ENCODE measurements at regions not wholly inside any gene's neighbourhood (a gene's known extent, or its start where the extent isn't known, plus 50 kb on each side); places are given as distances from the start of the nearest gene placed in this dataset.

DNA sequence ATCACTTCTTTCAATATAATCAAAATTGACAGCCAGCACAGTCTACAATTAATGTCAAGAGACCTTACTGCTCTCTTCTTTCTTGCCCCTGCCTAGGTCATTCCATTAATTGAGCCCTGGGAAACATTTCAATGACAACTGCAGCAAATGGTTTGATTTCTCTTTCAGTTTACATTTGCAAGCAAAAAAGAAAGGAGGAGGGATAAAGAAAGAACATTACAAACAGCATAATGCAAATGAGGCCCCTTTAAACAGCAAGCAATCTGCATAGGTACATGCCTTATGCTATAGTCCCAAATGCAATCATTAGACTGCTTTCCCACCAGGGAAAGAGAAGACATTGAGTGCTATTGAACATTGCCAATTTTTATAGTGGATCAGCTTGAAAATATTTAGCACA is 655.0 kb upstream of the CDH2 start (continued):
- TF ChIP-seq ZNF567 (CRISPR knock-in tag; IDR thresholded peaks at IDR 0.05; ENCODE audit: borderline replicate concordance) (no peak), HOXA9 (CRISPR knock-in tag; IDR thresholded peaks at IDR 0.05; ENCODE audit: borderline replicate concordance) (no peak), ZFAT (CRISPR knock-in tag; conservative IDR thresholded peaks at IDR 0.05) (no peak), ZNF780A (CRISPR knock-in tag; IDR thresholded peaks at IDR 0.05) (no peak), RBM39 (IDR thresholded peaks at IDR 0.05; ENCODE audit: low read depth, low read length, poor library complexity, severe bottlenecking) (no peak)

DNA sequence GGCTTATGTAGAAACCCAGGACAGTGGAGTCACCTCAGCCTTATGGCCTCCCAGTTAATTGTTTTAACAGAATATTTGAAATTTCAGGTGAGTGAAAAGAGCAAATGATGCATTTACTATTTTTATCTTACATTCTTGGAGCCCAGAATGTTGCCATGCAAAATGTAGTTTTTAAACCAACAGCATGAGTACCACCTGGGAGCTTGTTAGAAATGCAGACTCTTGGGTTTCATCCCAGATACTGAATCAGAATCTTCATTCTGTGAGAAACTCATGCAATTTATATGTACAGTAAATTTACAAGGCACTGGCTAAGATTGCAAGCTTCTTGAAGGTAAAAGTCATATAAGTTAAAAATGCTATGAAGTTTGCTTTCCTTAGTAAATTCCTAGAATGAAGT is 654.5 kb upstream of the CDH2 start:
- H3K27me3 ChIP-seq (ENCODE audit: control insufficient read depth in 1 of 2, insufficient read depth in 2 of 2, low read length in 2 of 2) = no peaks in the 10 kb centered on the region
- no peak for FAIRE-seq
- no peak overlapping the region for H3K4me3 ChIP-seq (replicated peaks in 1 of 3; ENCODE audit: insufficient read depth in 1 of 3, low read depth in 2 of 3, low read length in 3 of 3)
- in situ Hi-C loops (cut with HindIII; ENCODE audit: extremely low pct_ligation_motif_present, low pct_unique_long_range_greater_than_20kb) (no loop called here), intact Hi-C loops (cut with micrococcal nuclease; ENCODE audit: unreplicated experiment) (no loop called here)
- no peaks in the 10 kb centered on the region for H3K36me3 ChIP-seq (replicated peaks in 1 of 2; ENCODE audit: control insufficient read depth in 1 of 2, insufficient read depth in 2 of 2, low read length in 2 of 2)
- H3K4me2 ChIP-seq (ENCODE audit: low read depth, low read length) = no peak overlapping the region
- H3K9ac ChIP-seq (ENCODE audit: insufficient read depth, low read depth, low read length) = no peak overlapping the region
- no peak for ATAC-seq
- no peaks in the 10 kb centered on the region for H3K4me1 ChIP-seq (ENCODE audit: insufficient read depth, low read length)
- TF ChIP-seq, protein P1, sequence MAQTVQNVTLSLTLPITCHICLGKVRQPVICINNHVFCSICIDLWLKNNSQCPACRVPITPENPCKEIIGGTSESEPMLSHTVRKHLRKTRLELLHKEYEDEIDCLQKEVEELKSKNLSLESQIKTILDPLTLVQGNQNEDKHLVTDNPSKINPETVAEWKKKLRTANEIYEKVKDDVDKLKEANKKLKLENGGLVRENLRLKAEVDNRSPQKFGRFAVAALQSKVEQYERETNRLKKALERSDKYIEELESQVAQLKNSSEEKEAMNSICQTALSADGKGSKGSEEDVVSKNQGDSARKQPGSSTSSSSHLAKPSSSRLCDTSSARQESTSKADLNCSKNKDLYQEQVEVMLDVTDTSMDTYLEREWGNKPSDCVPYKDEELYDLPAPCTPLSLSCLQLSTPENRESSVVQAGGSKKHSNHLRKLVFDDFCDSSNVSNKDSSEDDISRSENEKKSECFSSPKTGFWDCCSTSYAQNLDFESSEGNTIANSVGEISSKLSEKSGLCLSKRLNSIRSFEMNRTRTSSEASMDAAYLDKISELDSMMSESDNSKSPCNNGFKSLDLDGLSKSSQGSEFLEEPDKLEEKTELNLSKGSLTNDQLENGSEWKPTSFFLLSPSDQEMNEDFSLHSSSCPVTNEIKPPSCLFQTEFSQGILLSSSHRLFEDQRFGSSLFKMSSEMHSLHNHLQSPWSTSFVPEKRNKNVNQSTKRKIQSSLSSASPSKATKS (CRISPR knock-in tag; IDR thresholded peaks at IDR 0.05) = no peak
- TF ChIP-seq, protein P2, sequence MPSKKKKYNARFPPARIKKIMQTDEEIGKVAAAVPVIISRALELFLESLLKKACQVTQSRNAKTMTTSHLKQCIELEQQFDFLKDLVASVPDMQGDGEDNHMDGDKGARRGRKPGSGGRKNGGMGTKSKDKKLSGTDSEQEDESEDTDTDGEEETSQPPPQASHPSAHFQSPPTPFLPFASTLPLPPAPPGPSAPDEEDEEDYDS (CRISPR knock-in tag; IDR thresholded peaks at IDR 0.05) = no peak
- TF ChIP-seq SP1 (IDR thresholded peaks at IDR 0.05) (no peak), SP1 (CRISPR knock-in tag; IDR thresholded peaks at IDR 0.05) (no peak), MAFF (IDR thresholded peaks at IDR 0.05; ENCODE audit: low read depth, low read length) (no peak), ZNF572 (CRISPR knock-in tag; IDR thresholded peaks at IDR 0.05) (no peak), ZNF879 (CRISPR knock-in tag; IDR thresholded peaks at IDR 0.05) (no peak), MEF2D (CRISPR knock-in tag; IDR thresholded peaks at IDR 0.05) (no peak), HMGXB4 (CRISPR knock-in tag; IDR thresholded peaks at IDR 0.05; ENCODE audit: borderline replicate concordance in 1 of 2, low read depth in 1 of 2) (no peak), ZMYM4 (CRISPR knock-in tag; IDR thresholded peaks at IDR 0.05) (no peak)
- TF ChIP-seq, protein P3, sequence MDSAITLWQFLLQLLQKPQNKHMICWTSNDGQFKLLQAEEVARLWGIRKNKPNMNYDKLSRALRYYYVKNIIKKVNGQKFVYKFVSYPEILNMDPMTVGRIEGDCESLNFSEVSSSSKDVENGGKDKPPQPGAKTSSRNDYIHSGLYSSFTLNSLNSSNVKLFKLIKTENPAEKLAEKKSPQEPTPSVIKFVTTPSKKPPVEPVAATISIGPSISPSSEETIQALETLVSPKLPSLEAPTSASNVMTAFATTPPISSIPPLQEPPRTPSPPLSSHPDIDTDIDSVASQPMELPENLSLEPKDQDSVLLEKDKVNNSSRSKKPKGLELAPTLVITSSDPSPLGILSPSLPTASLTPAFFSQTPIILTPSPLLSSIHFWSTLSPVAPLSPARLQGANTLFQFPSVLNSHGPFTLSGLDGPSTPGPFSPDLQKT (CRISPR knock-in tag; IDR thresholded peaks at IDR 0.05; ENCODE audit: borderline replicate concordance) = no peak
- H3K27ac ChIP-seq (ENCODE audit: extremely low read length, insufficient read depth, low read length) = no peak overlapping the region
- CTCF ChIA-PET (ENCODE audit: low intra/inter-chr PET ratio, low total read pairs) = no interaction called here
- H3K79me2 ChIP-seq (ENCODE audit: insufficient read depth, low read length) = no peaks in the 10 kb centered on the region
- no peak for DNase-seq (ENCODE audit: low spot score)
- H4K20me1 ChIP-seq (ENCODE audit: insufficient read depth, low read length) = no peaks in the 10 kb centered on the region
- no peak overlapping the region for H2AFZ ChIP-seq (ENCODE audit: low read length)
- H3K9me3 ChIP-seq (ENCODE audit: low read length) = no peaks in the 10 kb centered on the region
- POLR2A ChIA-PET = no interaction called here
- no TSS peak for BruUV-seq (replicated peaks)
